SW 1271 (cell line): ENCODE measurements at regions not wholly inside any gene's neighbourhood (a gene's known extent, or its start where the extent isn't known, plus 50 kb on each side); places are given as distances from the start of the nearest gene placed in this dataset.
"Not testable (repeated sequence)": the region's sequence is repeated elsewhere in the genome, so short reads cannot be mapped to it uniquely, and the experiment has no call there.

Experiments used
- DNase-seq, 2 experiments: peaks; one replicate each; lab custom pipeline; 2025; lab: John Stamatoyannopoulos, UW

- DNase-seq, result no peak
Observed at GRCh38 chr10:52540479-52540984, 226.5 kb downstream of the DKK1 start.

DNA sequence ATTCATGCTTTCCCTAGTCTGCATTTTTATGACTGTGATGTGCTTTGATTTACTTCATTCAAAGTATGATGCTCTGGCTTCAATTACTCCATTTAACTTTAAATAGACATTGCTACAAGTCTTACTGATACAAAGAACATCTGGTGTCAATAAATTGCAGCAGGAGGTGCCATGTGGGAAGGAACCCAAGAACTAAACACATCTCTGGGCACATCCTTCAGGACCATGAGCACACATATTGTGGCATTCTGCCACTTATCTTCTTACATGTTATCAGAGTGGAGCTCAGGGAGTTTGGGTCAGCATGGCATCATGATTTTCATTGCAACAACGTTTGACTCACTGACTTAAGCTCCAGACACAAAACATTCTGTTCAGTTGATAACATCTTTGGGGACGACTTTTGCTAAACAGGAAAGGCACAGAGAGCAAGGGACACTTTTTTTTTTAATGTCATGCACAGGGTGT, 227.0 kb downstream of the DKK1 start:
- DNase-seq, result no peak

GRCh38 chr10:52542906-52543305, 228.8 kb downstream of the DKK1 start:
- no peak for DNase-seq

GRCh38 chr10:52551046-52551445, 221.5 kb downstream of the MBL2 start:
- no peak for DNase-seq

DNA sequence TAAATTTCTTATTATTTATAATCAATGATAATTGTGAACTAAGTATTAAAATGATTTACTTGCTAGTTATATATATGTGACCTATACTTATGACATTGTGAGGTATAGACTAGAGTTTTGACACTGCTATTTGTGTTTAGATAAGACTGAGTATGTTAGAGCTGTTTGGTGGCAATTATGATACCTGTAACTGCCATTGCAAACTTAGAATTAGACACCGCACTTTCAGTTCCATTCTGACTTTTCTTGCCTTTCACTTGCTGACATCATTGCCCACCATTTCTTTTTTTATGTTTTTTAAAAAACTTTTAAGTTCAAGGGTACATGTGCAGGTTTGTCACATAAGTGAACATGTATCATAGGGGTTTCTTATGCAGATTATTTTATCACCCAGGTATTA, 214.5 kb downstream of the MBL2 start:
- DNase-seq, result no peak

DNA sequence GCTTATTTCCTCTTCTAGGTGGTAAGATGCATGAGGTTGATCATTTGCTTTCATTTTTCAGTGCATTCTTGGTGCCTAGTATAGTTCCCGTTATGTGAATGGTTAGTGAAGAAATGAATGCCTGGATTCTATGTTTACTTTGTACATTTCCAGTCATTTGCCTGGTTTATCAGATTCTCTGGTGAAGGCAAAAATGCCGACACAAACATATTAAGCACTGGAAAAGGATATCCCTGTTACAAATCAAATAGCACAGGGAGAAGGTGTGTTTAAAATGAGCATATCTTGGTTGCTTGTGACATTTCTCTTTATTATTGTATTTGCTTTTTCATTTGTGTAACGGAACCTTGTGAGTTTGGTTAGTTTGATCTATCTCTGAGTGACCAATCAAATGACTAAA, 211.3 kb downstream of the MBL2 start:
- no peak for DNase-seq

DNA sequence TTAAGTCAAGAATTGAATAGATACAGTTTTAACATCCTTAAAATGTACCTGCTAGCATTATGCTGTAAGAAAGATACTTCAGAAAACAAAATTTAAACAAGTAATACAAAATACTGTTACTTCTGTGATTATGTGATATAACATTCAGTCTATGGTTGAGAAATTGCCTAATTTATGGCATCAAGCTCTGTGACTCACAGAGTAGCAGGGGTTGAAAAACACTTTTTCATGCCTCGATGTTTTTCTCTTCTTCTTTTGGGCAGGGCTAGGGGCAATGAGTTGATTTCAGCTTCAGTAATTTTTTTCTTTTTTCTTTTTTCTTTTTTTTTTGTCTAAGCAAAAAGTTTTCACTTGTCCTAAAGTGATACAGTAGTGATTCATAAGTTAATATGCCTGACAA, 209.2 kb downstream of the MBL2 start:
- DNase-seq, result no peak

GRCh38 chr10:52566471-52567246, 205.9 kb downstream of the MBL2 start:
- peak in 1 of 2 experiments; percentile 14 for DNase-seq

GRCh38 chr10:52567247-52567580, 205.4 kb downstream of the MBL2 start:
- no peak for DNase-seq

- no peak for DNase-seq
Observed at GRCh38 chr10:52568309-52568708, 204.3 kb downstream of the MBL2 start.

DNA sequence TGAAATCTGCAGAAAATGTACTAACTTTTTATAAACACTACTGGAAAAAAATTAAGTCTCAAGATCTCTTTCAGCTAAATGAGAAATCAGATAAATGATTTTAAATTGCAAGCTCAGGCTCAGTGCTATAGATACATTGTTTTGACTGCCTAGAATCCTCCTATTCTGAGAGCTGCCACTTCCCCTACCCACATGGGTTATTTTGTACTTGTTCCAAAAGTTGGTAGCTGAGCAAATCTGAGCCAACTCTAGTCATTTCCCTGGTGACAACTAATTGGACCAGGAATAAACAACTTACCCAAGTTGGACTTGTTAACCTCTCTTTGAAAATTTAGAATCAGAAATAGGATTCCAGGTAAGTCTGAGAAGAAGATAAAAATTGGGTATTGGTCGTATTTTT, 202.1 kb downstream of the MBL2 start:
- DNase-seq, result no peak

GRCh38 chr10:52571018-52571417, 201.6 kb downstream of the MBL2 start:
- no peak for DNase-seq

- no peak for DNase-seq
Observed at GRCh38 chr10:52571516-52572182, 200.9 kb downstream of the MBL2 start.

DNA sequence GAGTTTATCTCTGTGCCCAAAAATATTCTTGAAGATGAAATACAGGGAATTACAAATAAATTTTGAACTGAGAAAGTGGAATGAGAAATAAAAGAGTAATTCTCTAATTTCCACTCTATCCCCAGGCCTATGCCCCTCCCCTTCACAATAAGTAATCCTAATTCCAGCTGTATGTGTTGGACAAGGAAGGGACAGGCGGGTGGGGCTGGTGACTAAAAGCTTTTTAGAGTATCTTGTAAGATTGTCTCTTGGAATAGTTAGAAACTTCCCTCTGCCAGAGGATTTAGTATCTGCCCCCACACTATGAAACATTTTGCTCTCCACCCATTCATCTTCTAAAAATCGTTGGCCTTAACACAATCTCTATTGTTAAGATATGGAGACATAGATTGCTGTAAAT, 199.2 kb downstream of the MBL2 start:
- no peak for DNase-seq

DNA sequence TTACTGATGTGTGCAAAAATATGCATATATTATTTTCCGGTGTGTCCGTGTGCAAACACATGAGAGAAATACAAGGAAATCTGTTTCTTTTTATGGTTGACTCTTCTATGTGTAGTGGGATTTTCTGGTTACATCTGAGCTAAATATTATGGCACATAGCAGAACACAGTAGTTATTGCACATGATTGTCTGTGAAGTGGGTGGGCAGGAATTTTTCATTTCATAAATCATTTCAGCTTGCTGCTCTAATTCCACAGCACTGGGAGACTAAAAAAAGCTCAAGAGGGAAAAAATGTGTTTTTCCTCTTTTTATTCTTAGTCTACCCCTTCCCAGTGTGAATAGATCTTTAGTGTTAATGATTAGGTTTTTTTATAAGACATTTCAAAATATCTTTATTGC, 197.9 kb downstream of the MBL2 start:
- no peak for DNase-seq

DNA sequence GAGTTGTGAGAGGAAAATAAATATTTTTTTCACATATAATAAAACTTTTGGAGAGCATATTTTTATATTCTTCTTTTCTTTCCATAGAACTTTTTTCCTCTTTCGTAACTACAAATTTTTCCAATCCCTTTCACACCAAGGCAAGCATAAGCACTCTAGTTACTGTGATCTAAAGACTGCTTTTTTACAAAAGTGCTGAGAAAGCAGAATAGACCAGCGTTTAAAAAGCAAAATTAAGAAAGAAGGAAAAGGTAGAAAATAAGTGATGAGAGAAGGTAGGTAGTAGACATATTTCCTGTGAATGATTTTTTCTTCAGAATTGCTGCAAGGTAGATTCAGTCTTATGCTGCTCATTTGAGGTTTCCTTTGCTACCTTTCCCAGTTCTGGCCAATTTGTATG, 195.5 kb downstream of the MBL2 start:
- DNase-seq, result no peak

DNA sequence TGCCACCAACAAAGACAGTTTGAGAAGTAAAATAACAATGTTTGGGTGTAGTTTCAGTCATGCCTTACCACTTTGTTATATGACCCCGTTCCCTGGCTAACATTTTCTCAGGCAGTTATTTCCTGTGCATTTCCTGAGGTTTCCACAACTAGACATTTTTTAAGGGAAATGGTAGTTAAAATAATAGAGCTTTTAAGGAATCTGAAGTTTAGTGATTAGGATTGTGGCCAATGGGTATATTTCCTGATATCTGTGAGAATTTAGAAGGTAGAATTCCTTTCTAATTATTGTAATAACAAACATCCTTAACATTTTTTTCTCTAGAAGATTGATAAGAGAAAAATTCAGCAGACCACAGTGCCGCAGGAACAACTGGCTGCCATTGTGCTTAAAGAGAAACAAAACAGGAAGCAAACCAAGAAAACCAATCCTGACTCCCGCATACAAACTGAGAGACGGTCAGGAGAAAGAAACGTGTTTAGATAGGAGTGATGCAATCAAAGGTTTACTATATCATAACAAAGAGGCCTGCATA, 193.6 kb downstream of the MBL2 start:
- peak in 1 of 2 experiments; percentile 38 for DNase-seq

- not testable (repeated sequence) for DNase-seq
Observed at GRCh38 chr10:52581636-52582035, 190.9 kb downstream of the MBL2 start.

DNA sequence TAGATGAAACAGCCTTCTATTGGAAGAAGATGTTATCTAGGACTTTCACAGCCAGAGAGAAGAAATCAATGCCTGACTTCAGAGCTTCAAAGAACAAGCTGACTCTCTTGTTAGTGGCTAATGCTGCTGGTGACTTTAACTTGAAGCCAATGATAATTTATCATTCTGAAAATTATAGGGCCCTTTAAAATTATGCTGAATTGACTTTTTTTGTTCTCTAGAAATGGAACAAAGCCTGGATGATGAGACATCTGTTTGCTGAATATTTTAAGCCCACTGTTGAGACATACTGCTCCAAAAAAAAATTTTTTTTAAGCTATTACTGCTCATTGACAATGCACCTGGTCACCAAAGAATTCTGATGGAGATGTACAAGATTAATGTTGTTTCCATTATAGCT, 189.2 kb downstream of the MBL2 start:
- no peak for DNase-seq

DNA sequence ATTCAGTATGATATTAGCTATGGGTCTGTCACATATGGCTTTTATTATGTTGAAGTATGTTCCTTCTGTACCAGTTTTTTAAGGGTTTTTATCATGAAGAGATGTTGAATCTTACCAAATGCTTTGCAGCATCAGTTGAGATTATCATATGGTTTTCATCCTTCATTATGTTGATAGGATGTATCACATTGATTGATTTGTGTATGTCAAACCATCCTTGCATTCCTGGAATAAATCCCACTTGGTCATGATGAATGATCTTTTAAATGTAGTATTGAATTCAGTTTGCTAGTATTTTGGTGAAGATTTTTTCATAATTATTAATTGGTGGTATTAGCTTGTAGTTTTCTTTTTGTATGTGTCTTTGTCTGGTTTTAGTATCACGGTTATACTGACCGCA, 185.9 kb downstream of the MBL2 start:
- DNase-seq, result no peak

DNA sequence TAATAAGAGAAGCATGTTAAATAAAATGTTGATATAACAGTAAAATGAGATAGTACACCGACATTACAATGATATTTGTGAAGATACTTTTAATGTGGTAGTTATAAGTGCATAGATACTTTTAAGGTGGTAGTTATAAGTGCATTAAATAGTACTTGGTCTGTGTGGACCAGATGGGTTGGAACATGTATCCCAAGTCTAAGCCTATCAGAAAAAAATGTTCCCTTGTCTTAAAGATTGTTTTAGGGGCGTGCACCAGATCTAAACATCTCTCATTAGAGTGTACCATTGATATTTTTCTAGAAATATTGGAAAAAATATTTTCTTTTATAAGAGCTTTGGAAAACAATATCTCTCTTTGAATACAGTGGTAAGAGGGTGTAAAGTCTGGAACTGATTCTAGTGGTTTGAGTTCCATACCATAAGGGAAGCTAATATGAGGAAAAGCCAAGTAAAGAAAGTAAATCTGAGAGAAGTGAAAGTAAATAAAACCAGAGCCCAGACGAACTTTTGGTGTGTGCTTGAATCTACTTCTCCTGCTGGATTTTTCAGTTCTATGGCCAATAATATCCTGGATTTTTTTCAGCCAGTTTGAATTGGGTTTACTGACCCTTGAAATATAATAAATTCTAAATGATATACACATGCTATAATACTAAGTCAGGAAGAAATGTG, 175.3 kb downstream of the MBL2 start:
- DNase-seq, result no peak

DNA sequence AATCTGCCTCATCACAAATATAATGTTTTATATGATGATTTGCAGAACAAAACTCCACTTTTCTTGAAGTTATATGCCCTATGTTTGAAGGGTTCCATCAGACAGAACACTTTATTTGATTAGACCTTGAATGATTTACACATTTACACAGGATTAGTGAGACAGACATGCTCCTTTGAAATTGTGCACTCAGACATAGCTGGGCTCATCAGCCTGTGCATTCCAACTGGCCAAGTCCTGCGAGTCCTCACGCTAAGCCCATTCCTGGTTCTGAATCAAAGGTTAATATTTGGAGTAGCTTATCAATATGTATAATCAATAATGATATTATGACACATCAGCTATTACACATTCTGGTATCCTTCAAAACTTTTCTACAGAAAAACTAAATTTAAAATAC, 173.6 kb downstream of the MBL2 start:
- DNase-seq, result no peak
